Osteoblast (primary cell): ENCODE measurements at regions not wholly inside any gene's neighbourhood (a gene's known extent, or its start where the extent isn't known, plus 50 kb on each side); places are given as distances from the start of the nearest gene placed in this dataset.

ENCODE experiments used
- DNase-seq: peaks from one replicate; pipeline ENCODE4 v3.0.0; 2011; ENCODE audit warnings: low spot score, mixed read lengths; ENCODE audit not compliant: insufficient read length; ENCODE audit errors: missing footprints
- H2AFZ ChIP-seq: 2 replicates; pipeline ENCODE4 v1.6.0; 2011; ENCODE audit warnings: mild to moderate bottlenecking, low read length
- H3K27ac ChIP-seq: 2 replicates; pipeline ENCODE4 v1.5.1; 2011; ENCODE audit warnings: mild to moderate bottlenecking, low read depth, low read length, moderate library complexity
- H3K27me3 ChIP-seq: 2 replicates; pipeline ENCODE4 v1.6.0; 2012; ENCODE audit warnings: mild to moderate bottlenecking, control low read depth, inconsistent platforms, low read length, moderate library complexity; ENCODE audit not compliant: insufficient read depth
- H3K36me3 ChIP-seq: 2 replicates; pipeline ENCODE4 v1.5.1; 2011; ENCODE audit warnings: mild to moderate bottlenecking, low read length, control low read depth, moderate library complexity; ENCODE audit not compliant: insufficient read depth
- H3K4me1 ChIP-seq: 2 replicates; pipeline ENCODE4 v1.5.1; 2011; ENCODE audit warnings: mild to moderate bottlenecking, low read length, control low read depth, moderate library complexity; ENCODE audit not compliant: insufficient read depth
- H3K4me2 ChIP-seq: 2 replicates; pipeline ENCODE4 v1.6.0; 2011; ENCODE audit warnings: mild to moderate bottlenecking, low read length; ENCODE audit not compliant: insufficient read depth
- H3K4me3 ChIP-seq: fragments of 200-600 bp; sonication (generic); 3 replicates; pipeline ENCODE4 v1.5.1; 2012; ENCODE audit warnings: mild to moderate bottlenecking, low read length, inconsistent platforms; ENCODE audit not compliant: insufficient read depth
- H3K79me2 ChIP-seq: 2 replicates; pipeline ENCODE4 v1.6.0; 2012; ENCODE audit warnings: mild to moderate bottlenecking, low read length, control low read depth, inconsistent platforms; ENCODE audit not compliant: insufficient read depth
- H3K9me3 ChIP-seq: 2 replicates; pipeline ENCODE4 v1.5.1; 2011; ENCODE audit warnings: low read depth, low read length, control low read depth
- H4K20me1 ChIP-seq: 2 replicates; pipeline ENCODE4 v1.6.0; 2012; ENCODE audit warnings: mild to moderate bottlenecking, low read length, control low read depth; ENCODE audit not compliant: insufficient read depth
- CTCF ChIP-seq: IDR thresholded peaks from 2 replicates; pipeline ENCODE4 v1.5.1; 2011; ENCODE audit warnings: mild to moderate bottlenecking, low read depth, low read length, moderate library complexity; ENCODE audit errors: extremely low read depth

DNA sequence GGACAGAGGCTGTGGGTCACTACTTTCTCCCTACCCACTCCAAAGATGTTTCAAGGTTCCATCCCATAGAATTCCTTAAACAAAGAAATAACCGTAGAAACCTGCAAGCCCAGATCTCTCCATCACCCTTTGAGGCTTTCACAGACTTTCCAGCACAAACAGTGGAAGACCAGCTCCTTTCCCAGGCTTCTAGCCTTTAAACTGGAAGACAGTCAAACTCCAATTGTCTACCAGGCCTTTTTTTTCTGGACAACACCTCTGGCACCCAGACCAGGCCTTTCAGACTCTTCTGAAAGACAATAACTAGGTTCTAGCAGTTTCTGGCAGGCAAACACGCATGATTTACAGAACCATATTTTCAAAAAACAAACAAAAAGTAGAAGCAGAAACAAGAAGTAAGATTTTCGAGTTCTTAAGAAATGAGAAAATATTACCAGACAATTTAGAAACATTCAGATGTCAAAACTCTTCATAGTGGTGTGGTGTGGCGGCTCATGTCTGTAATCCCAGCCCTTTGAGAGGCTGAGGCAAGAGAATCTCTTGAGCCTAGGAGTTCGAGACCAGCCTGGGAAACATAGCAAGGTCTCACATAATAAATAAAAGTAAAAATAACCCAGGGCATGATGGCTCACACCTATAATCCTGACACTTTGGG lies 73.0 kb upstream of the EPCAM start:
- Histone ChIP-seq H3K9me3 (no peaks in the 10 kb centered on the region), H2AFZ (peak overlapping the region; percentile 15), H4K20me1 (no peaks in the 10 kb centered on the region), H3K4me2 (no peak overlapping the region), H3K27ac (no peak overlapping the region), H3K27me3 (no peaks in the 10 kb centered on the region), H3K4me3 (no peak overlapping the region), H3K4me1 (peaks cover 4% of the 10 kb centered on the region), H3K36me3 (no peaks in the 10 kb centered on the region), H3K79me2 (no peaks in the 10 kb centered on the region)
- no peak for TF ChIP-seq CTCF
- DNase-seq = no peak

- no peaks in the 10 kb centered on the region for H3K27me3 ChIP-seq
- H3K79me2 ChIP-seq = no peaks in the 10 kb centered on the region
- H3K4me1 ChIP-seq = peaks cover 4% of the 10 kb centered on the region
- no peak overlapping the region for H3K4me3 ChIP-seq
- H3K9me3 ChIP-seq = no peaks in the 10 kb centered on the region
- H3K4me2 ChIP-seq = no peak overlapping the region
- no peak for TF ChIP-seq CTCF
- no peak overlapping the region for H2AFZ ChIP-seq
- H3K36me3 ChIP-seq = no peaks in the 10 kb centered on the region
- no peak for DNase-seq
- H4K20me1 ChIP-seq = no peaks in the 10 kb centered on the region
- H3K27ac ChIP-seq = no peak overlapping the region
Measured at GRCh38 chr2:47295131-47295980, 73.8 kb upstream of the EPCAM start.

GRCh38 chr2:47293976-47294375 lies 75.1 kb upstream of the EPCAM start:
- Histone ChIP-seq H3K4me3 (no peak overlapping the region), H3K27me3 (no peaks in the 10 kb centered on the region), H3K36me3 (no peaks in the 10 kb centered on the region), H3K4me1 (peaks cover 15% of the 10 kb centered on the region), H3K79me2 (no peaks in the 10 kb centered on the region), H4K20me1 (no peaks in the 10 kb centered on the region), H3K4me2 (no peak overlapping the region), H3K27ac (no peak overlapping the region), H3K9me3 (no peaks in the 10 kb centered on the region), H2AFZ (no peak overlapping the region)
- no peak for TF ChIP-seq CTCF
- DNase-seq = no peak

DNA sequence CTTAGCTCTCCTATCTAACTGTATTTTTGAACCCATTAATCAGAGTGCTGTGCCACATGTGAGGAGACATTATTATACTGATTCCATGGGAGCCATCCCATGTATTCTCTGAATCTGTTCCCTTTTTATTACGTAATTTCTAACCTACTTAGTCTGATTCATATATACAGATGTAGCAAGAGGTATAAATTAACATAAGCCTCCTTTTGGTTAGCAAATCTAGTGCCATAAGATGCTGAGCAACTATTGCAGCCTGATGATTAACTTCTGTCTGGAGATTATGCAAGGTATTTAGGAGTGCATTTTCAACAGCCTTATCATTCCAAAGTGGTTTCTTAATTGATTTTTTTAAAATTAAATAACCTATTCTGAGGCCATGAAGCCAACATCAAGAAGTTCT lies 80.2 kb upstream of the EPCAM start:
- Histone ChIP-seq H3K36me3 (no peaks in the 10 kb centered on the region), H3K27me3 (no peaks in the 10 kb centered on the region), H3K4me2 (no peak overlapping the region), H3K27ac (peak overlapping the region; percentile 61), H3K9me3 (no peaks in the 10 kb centered on the region), H3K4me1 (peaks cover 29% of the 10 kb centered on the region), H2AFZ (no peak overlapping the region), H3K4me3 (no peak overlapping the region), H4K20me1 (no peaks in the 10 kb centered on the region), H3K79me2 (no peaks in the 10 kb centered on the region)
- no peak for TF ChIP-seq CTCF
- no peak for DNase-seq
